ENCODE measurements at regions not wholly inside any gene's neighbourhood (a gene's known extent, or its start where the extent isn't known, plus 50 kb on each side); places are given as distances from the start of the nearest gene placed in this dataset.

DNA sequence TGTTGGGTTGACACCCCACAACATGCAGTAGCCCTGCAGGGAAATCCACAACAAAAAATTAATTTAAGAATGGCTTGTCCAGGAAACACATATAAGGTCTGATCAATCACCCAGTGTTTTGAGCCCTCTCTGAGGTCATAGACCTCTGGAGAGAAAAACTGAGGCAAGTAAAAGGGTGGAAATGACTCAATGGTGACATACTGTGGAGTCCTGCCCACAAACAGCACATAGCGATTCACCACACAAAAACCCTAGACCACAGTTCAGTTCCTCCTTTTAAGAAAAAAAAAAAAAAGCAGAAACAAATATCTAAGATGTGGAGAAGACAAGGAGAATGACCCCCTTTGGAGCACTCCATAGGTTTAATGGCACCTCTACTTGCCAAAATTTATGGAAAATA is 2691.0 kb downstream of the PCDH7 start:
- no peak overlapping the region for H3K4me3 ChIP-seq (ENCODE audit: low read depth, low read length)
- Mint-ChIP-seq H3K36me3 (ENCODE audit: insufficient read depth, unreplicated experiment) (no peaks in the 10 kb centered on the region), H3K9me3 (ENCODE audit: unreplicated experiment) (peaks cover 9% of the 10 kb centered on the region), H3K4me3 (ENCODE audit: unreplicated experiment) (no peak overlapping the region), H3K27ac (ENCODE audit: unreplicated experiment) (no peak overlapping the region), H3K4me1 (ENCODE audit: low read depth, unreplicated experiment) (no peaks in the 10 kb centered on the region), H3K27me3 (ENCODE audit: insufficient read depth, unreplicated experiment) (no peaks in the 10 kb centered on the region)
- H3K9me3 ChIP-seq = no peaks in the 10 kb centered on the region
- H3K36me3 ChIP-seq (ENCODE audit: control insufficient read depth, insufficient read depth, low read length) = no peaks in the 10 kb centered on the region
- H3K4me1 ChIP-seq = no peaks in the 10 kb centered on the region
- intact Hi-C loops (cut with micrococcal nuclease; ENCODE audit: unreplicated experiment) = no loop called here
- no peak for DNase-seq
- POLR2A ChIA-PET = no interaction called here
- TF ChIP-seq, protein P1, sequence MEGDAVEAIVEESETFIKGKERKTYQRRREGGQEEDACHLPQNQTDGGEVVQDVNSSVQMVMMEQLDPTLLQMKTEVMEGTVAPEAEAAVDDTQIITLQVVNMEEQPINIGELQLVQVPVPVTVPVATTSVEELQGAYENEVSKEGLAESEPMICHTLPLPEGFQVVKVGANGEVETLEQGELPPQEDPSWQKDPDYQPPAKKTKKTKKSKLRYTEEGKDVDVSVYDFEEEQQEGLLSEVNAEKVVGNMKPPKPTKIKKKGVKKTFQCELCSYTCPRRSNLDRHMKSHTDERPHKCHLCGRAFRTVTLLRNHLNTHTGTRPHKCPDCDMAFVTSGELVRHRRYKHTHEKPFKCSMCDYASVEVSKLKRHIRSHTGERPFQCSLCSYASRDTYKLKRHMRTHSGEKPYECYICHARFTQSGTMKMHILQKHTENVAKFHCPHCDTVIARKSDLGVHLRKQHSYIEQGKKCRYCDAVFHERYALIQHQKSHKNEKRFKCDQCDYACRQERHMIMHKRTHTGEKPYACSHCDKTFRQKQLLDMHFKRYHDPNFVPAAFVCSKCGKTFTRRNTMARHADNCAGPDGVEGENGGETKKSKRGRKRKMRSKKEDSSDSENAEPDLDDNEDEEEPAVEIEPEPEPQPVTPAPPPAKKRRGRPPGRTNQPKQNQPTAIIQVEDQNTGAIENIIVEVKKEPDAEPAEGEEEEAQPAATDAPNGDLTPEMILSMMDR (IDR thresholded peaks at IDR 0.05; ENCODE audit: insufficient read depth in 1 of 2, low read depth in 1 of 2, low read length in 1 of 2, severe bottlenecking in 1 of 2, unreplicated experiment in 1 of 2) = no peak
- no peaks in the 10 kb centered on the region for H3K27me3 ChIP-seq (replicated peaks; ENCODE audit: control insufficient read depth, insufficient read depth, low read length)
- BruUV-seq (replicated peaks) = no TSS peak
- CTCF ChIA-PET = no interaction called here

DNA sequence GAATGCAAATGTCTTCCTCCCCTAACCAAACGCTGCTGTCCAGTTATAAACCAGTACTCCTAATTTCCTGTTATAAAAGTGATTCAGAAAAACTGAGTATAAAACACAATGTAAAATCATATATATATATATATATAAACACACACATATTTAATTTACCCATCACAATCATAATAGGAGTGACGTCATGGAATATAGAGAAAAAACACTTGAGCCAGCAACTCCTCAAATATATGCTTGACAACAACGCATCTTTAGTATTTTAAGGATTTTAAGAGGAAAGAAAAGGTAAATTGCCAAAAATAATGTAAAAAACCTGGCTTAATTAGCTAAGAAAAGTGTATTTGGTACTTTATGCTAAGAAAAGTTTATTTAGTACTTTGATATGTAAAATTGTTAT is 2701.7 kb downstream of the PCDH7 start:
- intact Hi-C loops (cut with micrococcal nuclease; ENCODE audit: unreplicated experiment) = no loop called here

DNA sequence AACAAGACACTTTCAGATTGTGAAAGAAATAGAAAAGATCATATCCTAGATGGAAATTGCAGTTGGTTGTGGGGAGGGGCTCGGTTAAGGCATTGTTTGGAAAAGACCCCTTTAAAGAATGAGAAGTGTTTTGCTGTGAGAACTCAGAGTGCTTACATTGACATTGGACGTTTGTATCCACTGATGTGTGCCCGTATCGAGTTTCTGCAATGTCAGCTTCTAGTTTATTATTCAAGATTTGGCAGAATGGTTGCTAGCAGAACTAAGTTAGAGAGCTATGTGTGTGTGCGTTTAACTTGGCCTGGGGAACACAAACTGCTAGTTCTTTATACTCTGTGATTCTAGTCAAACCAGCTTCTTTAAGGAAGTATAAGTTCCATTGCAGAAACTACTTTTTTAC is 2702.5 kb downstream of the PCDH7 start:
- no peaks in the 10 kb centered on the region for H3K27me3 Mint-ChIP-seq (ENCODE audit: insufficient read depth, unreplicated experiment)
- TF ChIP-seq, protein P1 (IDR thresholded peaks at IDR 0.05; ENCODE audit: insufficient read depth in 1 of 2, low read depth in 1 of 2, low read length in 1 of 2, severe bottlenecking in 1 of 2, unreplicated experiment in 1 of 2) = no peak
- Histone ChIP-seq H3K4me3 (ENCODE audit: low read depth, low read length) (no peak overlapping the region), H3K9me3 (no peaks in the 10 kb centered on the region), H3K36me3 (ENCODE audit: control insufficient read depth, insufficient read depth, low read length) (no peaks in the 10 kb centered on the region), H3K27me3 (replicated peaks; ENCODE audit: control insufficient read depth, insufficient read depth, low read length) (no peaks in the 10 kb centered on the region), H3K4me1 (no peaks in the 10 kb centered on the region)
- no TSS peak for BruUV-seq (replicated peaks)
- DNase-seq = no peak
- CTCF ChIA-PET = no interaction called here
- POLR2A ChIA-PET = no interaction called here
- H3K4me3 Mint-ChIP-seq (ENCODE audit: unreplicated experiment) = no peak overlapping the region
- no peak overlapping the region for H3K27ac Mint-ChIP-seq (ENCODE audit: unreplicated experiment)
- no peaks in the 10 kb centered on the region for H3K4me1 Mint-ChIP-seq (ENCODE audit: low read depth, unreplicated experiment)
- H3K9me3 Mint-ChIP-seq (ENCODE audit: unreplicated experiment) = no peaks in the 10 kb centered on the region
- H3K36me3 Mint-ChIP-seq (ENCODE audit: insufficient read depth, unreplicated experiment) = no peaks in the 10 kb centered on the region
- intact Hi-C loops (cut with micrococcal nuclease; ENCODE audit: unreplicated experiment) = no loop called here

More for the DNA sequence above, 2701.7 kb downstream of the PCDH7 start:
- ChIA-PET POLR2A (no interaction called here), CTCF (no interaction called here)
- Mint-ChIP-seq H3K27ac (ENCODE audit: unreplicated experiment) (no peak overlapping the region), H3K27me3 (ENCODE audit: insufficient read depth, unreplicated experiment) (no peaks in the 10 kb centered on the region), H3K9me3 (ENCODE audit: unreplicated experiment) (no peaks in the 10 kb centered on the region), H3K4me1 (ENCODE audit: low read depth, unreplicated experiment) (no peaks in the 10 kb centered on the region), H3K4me3 (ENCODE audit: unreplicated experiment) (no peak overlapping the region), H3K36me3 (ENCODE audit: insufficient read depth, unreplicated experiment) (no peaks in the 10 kb centered on the region)
- Histone ChIP-seq H3K27me3 (replicated peaks; ENCODE audit: control insufficient read depth, insufficient read depth, low read length) (no peaks in the 10 kb centered on the region), H3K36me3 (ENCODE audit: control insufficient read depth, insufficient read depth, low read length) (no peaks in the 10 kb centered on the region), H3K4me3 (ENCODE audit: low read depth, low read length) (no peak overlapping the region), H3K9me3 (no peaks in the 10 kb centered on the region), H3K4me1 (no peaks in the 10 kb centered on the region)
- BruUV-seq (replicated peaks) = no TSS peak
- no peak for DNase-seq
- TF ChIP-seq, protein P1 (IDR thresholded peaks at IDR 0.05; ENCODE audit: insufficient read depth in 1 of 2, low read depth in 1 of 2, low read length in 1 of 2, severe bottlenecking in 1 of 2, unreplicated experiment in 1 of 2) = no peak

Data from Caco-2 (cell line).